Fibroblast of lung (primary cell): ENCODE measurements at regions not wholly inside any gene's neighbourhood (a gene's known extent, or its start where the extent isn't known, plus 50 kb on each side); places are given as distances from the start of the nearest gene placed in this dataset.

Experiments
- DNase-seq, 2 donors: peaks; one replicate each; pipeline versions ENCODE4 v3.0.0 to v3.0.0-alpha.2; 2010; ENCODE audit warnings: low read depth in 2 of 2
- H2AFZ ChIP-seq: 2 replicates; pipeline ENCODE4 v1.5.1; 2012; ENCODE audit warnings: low read length, control low read depth, inconsistent platforms
- H3K27ac ChIP-seq: 2 replicates; pipeline ENCODE4 v1.5.1; 2011; ENCODE audit warnings: low read length, control low read depth; ENCODE audit not compliant: insufficient read depth
- H3K27me3 ChIP-seq: 2 replicates; pipeline ENCODE4 v1.5.1; 2011; ENCODE audit warnings: mild to moderate bottlenecking, low read length; ENCODE audit not compliant: control insufficient read depth, insufficient read depth
- H3K36me3 ChIP-seq: 2 replicates; pipeline ENCODE4 v1.5.1; 2011; ENCODE audit warnings: low read length; ENCODE audit not compliant: control insufficient read depth, insufficient read depth
- H3K4me1 ChIP-seq: 2 replicates; pipeline ENCODE4 v1.5.1; 2011; ENCODE audit warnings: low read length; ENCODE audit not compliant: control insufficient read depth, insufficient read depth; ENCODE audit errors: extremely low read depth
- H3K4me2 ChIP-seq: 2 replicates; pipeline ENCODE4 v1.5.1; 2011; ENCODE audit warnings: low read length, control low read depth; ENCODE audit not compliant: insufficient read depth; ENCODE audit errors: extremely low read depth
- H3K4me3 ChIP-seq, 4 experiments: fragments of 200-600 bp in 1 of 4; sonication (generic) in 1 of 4; replicated peaks in 1 of 4; 2 replicates each; pipeline ENCODE4 v1.5.1; 2011 to 2016; ENCODE audit warnings: low read length in 4 of 4, low read depth in 3 of 4, mild to moderate bottlenecking in 3 of 4, control low read depth in 2 of 4, inconsistent platforms in 1 of 4, mixed read lengths in 1 of 4; ENCODE audit not compliant: insufficient read depth in 1 of 4; ENCODE audit errors: control extremely low read depth in 1 of 4
- H3K79me2 ChIP-seq: 2 replicates; pipeline ENCODE4 v1.5.1; 2012; ENCODE audit warnings: mild to moderate bottlenecking, low read length, inconsistent platforms; ENCODE audit not compliant: control insufficient read depth, insufficient read depth
- H3K9ac ChIP-seq: 2 replicates; pipeline ENCODE4 v1.5.1; 2011; ENCODE audit warnings: mild to moderate bottlenecking, low read length, control low read depth; ENCODE audit not compliant: insufficient read depth
- H3K9me3 ChIP-seq: 2 replicates; pipeline ENCODE4 v1.5.1; 2012; ENCODE audit warnings: low read depth, low read length; ENCODE audit not compliant: control insufficient read depth, insufficient read depth
- H4K20me1 ChIP-seq: 2 replicates; pipeline ENCODE4 v1.5.1; 2011; ENCODE audit warnings: low read length; ENCODE audit not compliant: control insufficient read depth, insufficient read depth; ENCODE audit errors: extremely low read depth
- CTCF ChIP-seq, 2 donors: IDR thresholded peaks in 1 of 2; conservative IDR thresholded peaks in 1 of 2; 1 replicate in 1 of 2; 2 replicates in 1 of 2; pipeline ENCODE4 v1.5.1; 2011 to 2012; ENCODE audit warnings: low read length in 2 of 2, control low read depth in 1 of 2, inconsistent platforms in 1 of 2, low read depth in 1 of 2, mild to moderate bottlenecking in 1 of 2
- EZH2 ChIP-seq: IDR thresholded peaks from 2 replicates; pipeline ENCODE4 v1.5.1; 2012; ENCODE audit warnings: low read length, control low read depth, mild to moderate bottlenecking; ENCODE audit errors: missing control alignments

GRCh38 chr2:207281436-207281835, 115.7 kb upstream of the KLF7 start:
- no peaks in the 10 kb centered on the region for H3K4me1 ChIP-seq
- H3K9me3 ChIP-seq, result no peaks in the 10 kb centered on the region
- no peak overlapping the region for H3K4me2 ChIP-seq
- H3K4me3 ChIP-seq, result no peak overlapping the region
- H3K36me3 ChIP-seq, result no peaks in the 10 kb centered on the region
- H4K20me1 ChIP-seq, result no peaks in the 10 kb centered on the region
- TF ChIP-seq CTCF (conservative IDR thresholded peaks at IDR 0.05 in 1 of 2, IDR thresholded peaks at IDR 0.05 in 1 of 2; ENCODE audit: low read depth in 1 of 2, low read length in 2 of 2), result no peak
- no peak for TF ChIP-seq EZH2
- H3K79me2 ChIP-seq, result no peaks in the 10 kb centered on the region
- H3K27ac ChIP-seq, result no peak overlapping the region
- no peak for DNase-seq
- no peaks in the 10 kb centered on the region for H3K27me3 ChIP-seq
- no peak overlapping the region for H2AFZ ChIP-seq
- no peak overlapping the region for H3K9ac ChIP-seq

GRCh38 chr2:207282916-207283315, 117.2 kb upstream of the KLF7 start:
- TF ChIP-seq CTCF (conservative IDR thresholded peaks at IDR 0.05 in 1 of 2, IDR thresholded peaks at IDR 0.05 in 1 of 2; ENCODE audit: low read depth in 1 of 2, low read length in 2 of 2) (no peak), EZH2 (no peak)
- Histone ChIP-seq H3K4me2 (no peak overlapping the region), H3K27me3 (no peaks in the 10 kb centered on the region), H2AFZ (peak overlapping the region; percentile 57), H3K4me3 (no peak overlapping the region), H3K79me2 (no peaks in the 10 kb centered on the region), H4K20me1 (no peaks in the 10 kb centered on the region), H3K4me1 (no peaks in the 10 kb centered on the region), H3K27ac (no peak overlapping the region), H3K9ac (no peak overlapping the region), H3K9me3 (no peaks in the 10 kb centered on the region), H3K36me3 (no peaks in the 10 kb centered on the region)
- no peak for DNase-seq

GRCh38 chr2:207283356-207283755, 117.6 kb upstream of the KLF7 start:
- Histone ChIP-seq H2AFZ (peak overlapping the region; percentile 57), H3K36me3 (no peaks in the 10 kb centered on the region), H3K27ac (no peak overlapping the region), H4K20me1 (no peaks in the 10 kb centered on the region), H3K27me3 (no peaks in the 10 kb centered on the region), H3K79me2 (no peaks in the 10 kb centered on the region), H3K4me2 (peak overlapping the region; percentile 48), H3K9me3 (no peaks in the 10 kb centered on the region), H3K4me1 (no peaks in the 10 kb centered on the region), H3K4me3 (no peak overlapping the region), H3K9ac (no peak overlapping the region)
- TF ChIP-seq CTCF (conservative IDR thresholded peaks at IDR 0.05 in 1 of 2, IDR thresholded peaks at IDR 0.05 in 1 of 2; ENCODE audit: low read depth in 1 of 2, low read length in 2 of 2) (peak in 1 of 2 donors; percentile 27), EZH2 (no peak)
- no peak for DNase-seq
